ENCODE measurements at regions not wholly inside any gene's neighbourhood (a gene's known extent, or its start where the extent isn't known, plus 50 kb on each side); places are given as distances from the start of the nearest gene placed in this dataset.
"Not testable (repeated sequence)": the region's sequence is repeated elsewhere in the genome, so short reads cannot be mapped to it uniquely, and the experiment has no call there.

GRCh38 chr13:87570669-87571068 is 100.5 kb upstream of the SLITRK5 start:
- no peak for DNase-seq

- DNase-seq: no peak
Observed at GRCh38 chr13:87582399-87582798, 88.8 kb upstream of the SLITRK5 start.

- no peak for DNase-seq
Observed at GRCh38 chr13:87590518-87590917, 80.7 kb upstream of the SLITRK5 start.

- DNase-seq: not testable (repeated sequence)
Observed at GRCh38 chr13:87604437-87604836, 66.7 kb upstream of the SLITRK5 start.

GRCh38 chr13:87607266-87607665 is 63.9 kb upstream of the SLITRK5 start:
- DNase-seq: no peak

GRCh38 chr13:87614276-87614675 is 56.9 kb upstream of the SLITRK5 start:
- DNase-seq: no peak

Measured in fibroblast of skin of scalp (primary cell).